B cell (primary cell): ENCODE measurements at regions not wholly inside any gene's neighbourhood (a gene's known extent, or its start where the extent isn't known, plus 50 kb on each side); places are given as distances from the start of the nearest gene placed in this dataset.

ENCODE experiments used
- ATAC-seq: fragments of 200-7000 bp; cut with Tn5 transposase; one replicate; pipeline ENCODE4 v1.10.0; 2021; ENCODE audit warnings: low read depth, mild to moderate bottlenecking, moderate number of reproducible peaks, moderate library complexity
- CTCF ChIA-PET: fragments of 350-600 bp; sonication (Branson Sonifier 250); formaldehyde crosslinking; loops from one replicate; lab custom pipeline; 2021; ENCODE audit warnings: antibody characterized with exemption, inconsistent platforms; lab: Charles Lee
- POLR2A ChIA-PET: fragments of 350-600 bp; sonication (Branson Sonifier 250); formaldehyde crosslinking; loops from one replicate; lab custom pipeline; 2021; ENCODE audit warnings: antibody characterized with exemption; lab: Charles Lee
- DNase-seq: peaks from one replicate; pipeline ENCODE4 v3.0.0; 2013
- H2AFZ ChIP-seq: 2 replicates; pipeline ENCODE4 v1.6.1; 2012; ENCODE audit warnings: mild to moderate bottlenecking, low read depth, low read length; ENCODE audit not compliant: insufficient read depth, poor library complexity, severe bottlenecking
- H3K27ac ChIP-seq, 2 donors: 1 replicate in 1 of 2; 2 replicates in 1 of 2; pipeline ENCODE4 v1.5.1; 2012 to 2013; ENCODE audit warnings: low read length in 2 of 2, mild to moderate bottlenecking in 2 of 2, moderate library complexity in 1 of 2
- H3K27me3 ChIP-seq, 4 experiments: fragments of 200-600 bp in 1 of 4; sonication (generic) in 1 of 4; replicated peaks in 1 of 4; 1 replicate in 2 of 4; 2 replicates in 2 of 4; pipeline versions ENCODE4 v1.6.1 to v1.7.0; 2013 to 2016; ENCODE audit warnings: low read length in 3 of 4, mild to moderate bottlenecking in 2 of 4, mixed read lengths in 1 of 4, moderate library complexity in 1 of 4; ENCODE audit not compliant: insufficient read depth in 4 of 4, control insufficient read depth in 3 of 4; ENCODE audit errors: control extremely low read depth in 1 of 4
- H3K36me3 ChIP-seq, 2 experiments: replicated peaks in 1 of 2; 1 replicate in 1 of 2; 2 replicates in 1 of 2; pipeline versions ENCODE4 v1.6.1 to v1.7.1; 2013; ENCODE audit warnings: low read length in 1 of 2; ENCODE audit not compliant: insufficient read depth in 2 of 2, control insufficient read depth in 1 of 2; ENCODE audit errors: control extremely low read depth in 1 of 2, extremely low read depth in 1 of 2
- H3K4me1 ChIP-seq, 2 donors: fragments of 200-600 bp in 1 of 2; sonication (generic) in 1 of 2; 1 replicate in 1 of 2; 2 replicates in 1 of 2; pipeline versions ENCODE4 v1.5.1 to v1.6.1; 2013 to 2017; ENCODE audit warnings: low read length in 2 of 2; ENCODE audit not compliant: control insufficient read depth in 2 of 2, insufficient read depth in 2 of 2
- H3K4me2 ChIP-seq: replicated peaks from 2 replicates; pipeline ENCODE3; 2012; ENCODE audit warnings: mild to moderate bottlenecking, low read depth, low read length; ENCODE audit not compliant: poor library complexity, severe bottlenecking
- H3K4me3 ChIP-seq, 5 experiments: fragments of 200-600 bp in 1 of 5; sonication (generic) in 1 of 5; 1 replicate in 3 of 5; 2 replicates in 2 of 5; pipeline versions ENCODE4 v1.5.1 to v1.7.0; 2011 to 2016; ENCODE audit warnings: low read length in 4 of 5, mild to moderate bottlenecking in 4 of 5, low read depth in 2 of 5, control low read depth in 1 of 5, moderate library complexity in 1 of 5; ENCODE audit not compliant: insufficient read depth in 1 of 5; ENCODE audit errors: control extremely low read depth in 1 of 5, extremely low read depth in 1 of 5
- H3K79me2 ChIP-seq: fragments of 200-600 bp; sonication (generic); one replicate; pipeline ENCODE4 v1.6.0; 2016; ENCODE audit warnings: low read length; ENCODE audit not compliant: control insufficient read depth, insufficient read depth
- H3K9ac ChIP-seq: fragments of 200-600 bp; sonication (generic); 2 replicates; pipeline ENCODE4 v1.6.1; 2017; ENCODE audit warnings: mild to moderate bottlenecking, low read length, moderate library complexity
- H3K9me3 ChIP-seq, 3 donors: one replicate each; pipeline versions ENCODE4 v1.6.1 to v1.7.1; 2013; ENCODE audit warnings: low read length in 2 of 3; ENCODE audit not compliant: control insufficient read depth in 2 of 3, insufficient read depth in 1 of 3; ENCODE audit errors: control extremely low read depth in 1 of 3
- H4K20me1 ChIP-seq: 2 replicates; pipeline ENCODE4 v1.6.0; 2012; ENCODE audit warnings: mild to moderate bottlenecking, low read length; ENCODE audit not compliant: insufficient read depth, control insufficient read depth, poor library complexity, severe bottlenecking
- H3K27ac Mint-ChIP-seq: one replicate; pipeline ENCODE4 v1.8.0; 2021; ENCODE audit warnings: mixed read lengths
- H3K27me3 Mint-ChIP-seq: one replicate; pipeline ENCODE4 v1.8.0; 2021; ENCODE audit warnings: mixed read lengths
- H3K4me1 Mint-ChIP-seq: one replicate; pipeline ENCODE4 v1.8.0; 2021; ENCODE audit warnings: mixed read lengths
- H3K4me3 Mint-ChIP-seq: one replicate; pipeline ENCODE4 v1.8.0; 2021; ENCODE audit warnings: mixed read lengths
- H3K9me3 Mint-ChIP-seq: one replicate; pipeline ENCODE4 v1.8.0; 2022; ENCODE audit warnings: mixed read lengths; ENCODE audit not compliant: insufficient read depth
- CTCF ChIP-seq: fragments of 200-600 bp; IDR thresholded peaks from one replicate; pipeline ENCODE4 v1.8.0; 2022; ENCODE audit warnings: antibody characterized with exemption, mild to moderate bottlenecking
- EZH2 ChIP-seq: IDR thresholded peaks from 2 replicates; pipeline ENCODE4 v1.6.1; 2012; ENCODE audit warnings: borderline replicate concordance, low read depth, mild to moderate bottlenecking, moderate library complexity, low read length; ENCODE audit not compliant: insufficient read depth, poor library complexity, severe bottlenecking
- WGBS: methylation state at CpG from one replicate; pipeline ENCODE4 v1.1.5; 2013; ENCODE audit warnings: missing lambda C conversion rate; ENCODE audit not compliant: insufficient coverage; 5-methylcytosine and 5-hydroxymethylcytosine counted together
- intact Hi-C: fragments of 100-400 bp; cut with micrococcal nuclease; formaldehyde crosslinking; loops from one replicate; pipeline ENCODE4 v1.10.0; 2022

GRCh38 chr20:1792274-1792673 is 102.9 kb upstream of the SIRPA start:
- no peak for DNase-seq
- Histone ChIP-seq H4K20me1 (no peaks in the 10 kb centered on the region), H3K79me2 (no peaks in the 10 kb centered on the region), H3K4me1 (no peaks in the 10 kb centered on the region), H2AFZ (no peak overlapping the region), H3K4me3 (no peak overlapping the region), H3K27ac (no peak overlapping the region), H3K4me2 (no peak overlapping the region), H3K9me3 (no peaks in the 10 kb centered on the region), H3K9ac (no peak overlapping the region), H3K36me3 (no peaks in the 10 kb centered on the region), H3K27me3 (peaks cover 0 to 12% (median 0%) of the 10 kb centered on the region in 4 experiments)
- Mint-ChIP-seq H3K4me3 (no peak overlapping the region), H3K27ac (no peak overlapping the region), H3K4me1 (no peaks in the 10 kb centered on the region), H3K9me3 (no peaks in the 10 kb centered on the region), H3K27me3 (peaks cover 25% of the 10 kb centered on the region)
- ChIA-PET CTCF (interaction anchor here (0.9 to 2.5 kb wide), 4 partner anchors 10 to 380 kb away, joined by 3 to 10 read pairs (median 5); no protein-coding TSS in a partner anchor), POLR2A (no interaction called here)
- no peak for ATAC-seq
- TF ChIP-seq CTCF: no peak
- no peak for TF ChIP-seq EZH2
- intact Hi-C loops: no loop called here
- WGBS: 100% methylated on average over 2 of the region's 2 CpGs

GRCh38 chr20:1790386-1790785 is 104.8 kb upstream of the SIRPA start:
- H3K4me2 ChIP-seq: no peak overlapping the region
- H3K27ac ChIP-seq: no peak overlapping the region
- H3K4me3 ChIP-seq: no peak overlapping the region
- no peaks in the 10 kb centered on the region for H3K9me3 ChIP-seq
- H4K20me1 ChIP-seq: no peaks in the 10 kb centered on the region
- Mint-ChIP-seq H3K27ac (no peak overlapping the region), H3K4me3 (no peak overlapping the region), H3K4me1 (peaks cover 3% of the 10 kb centered on the region), H3K27me3 (peaks cover 40% of the 10 kb centered on the region), H3K9me3 (no peaks in the 10 kb centered on the region)
- H3K79me2 ChIP-seq: no peaks in the 10 kb centered on the region
- peaks cover 0 to 16% (median 8%) of the 10 kb centered on the region in 4 experiments for H3K27me3 ChIP-seq
- peaks cover 0 to 6% of the 10 kb centered on the region in 2 donors for H3K4me1 ChIP-seq
- no peaks in the 10 kb centered on the region for H3K36me3 ChIP-seq
- no peak overlapping the region for H2AFZ ChIP-seq
- intact Hi-C loops: no loop called here
- 100% methylated on average over 1 of the region's 3 CpGs for WGBS
- no peak for TF ChIP-seq CTCF
- CTCF ChIA-PET: interaction anchor here (1.7 kb wide), 1 partner anchor 382 kb away, joined by 9 read pairs; no protein-coding TSS in a partner anchor
- no peak overlapping the region for H3K9ac ChIP-seq
- DNase-seq: no peak
- POLR2A ChIA-PET: no interaction called here
- ATAC-seq: no peak
